ENCODE measurements at regions not wholly inside any gene's neighbourhood (a gene's known extent, or its start where the extent isn't known, plus 50 kb on each side); places are given as distances from the start of the nearest gene placed in this dataset.

GRCh38 chr2:129763190-129763846, 216.1 kb upstream of the RAB6C start:
- no peak for DNase-seq (ENCODE audit: low read depth)
- H3K4me3 ChIP-seq (ENCODE audit: control insufficient read depth, low read depth, low read length), result no peak overlapping the region
- TF ChIP-seq CTCF (IDR thresholded peaks at IDR 0.05; ENCODE audit: control insufficient read depth, insufficient read depth, low read depth, low read length, missing control alignments), result no peak

GRCh38 chr2:129763966-129764365, 215.5 kb upstream of the RAB6C start:
- no peak overlapping the region for H3K4me3 ChIP-seq (ENCODE audit: control insufficient read depth, low read depth, low read length)
- no peak for TF ChIP-seq CTCF (IDR thresholded peaks at IDR 0.05; ENCODE audit: control insufficient read depth, insufficient read depth, low read depth, low read length, missing control alignments)
- DNase-seq (ENCODE audit: low read depth), result no peak

GRCh38 chr2:129764376-129765325, 214.8 kb upstream of the RAB6C start:
- TF ChIP-seq CTCF (IDR thresholded peaks at IDR 0.05; ENCODE audit: control insufficient read depth, insufficient read depth, low read depth, low read length, missing control alignments), result no peak
- no peak overlapping the region for H3K4me3 ChIP-seq (ENCODE audit: control insufficient read depth, low read depth, low read length)
- DNase-seq (ENCODE audit: low read depth), result no peak

- no peak for TF ChIP-seq CTCF (IDR thresholded peaks at IDR 0.05; ENCODE audit: control insufficient read depth, insufficient read depth, low read depth, low read length, missing control alignments)
- H3K4me3 ChIP-seq (ENCODE audit: control insufficient read depth, low read depth, low read length), result no peak overlapping the region
- no peak for DNase-seq (ENCODE audit: low read depth)
These were observed 214.2 kb upstream of the RAB6C start for GRCh38 chr2:129765326-129765677.

GRCh38 chr2:129765678-129766351, 213.7 kb upstream of the RAB6C start:
- DNase-seq (ENCODE audit: low read depth), result no peak
- no peak overlapping the region for H3K4me3 ChIP-seq (ENCODE audit: control insufficient read depth, low read depth, low read length)
- no peak for TF ChIP-seq CTCF (IDR thresholded peaks at IDR 0.05; ENCODE audit: control insufficient read depth, insufficient read depth, low read depth, low read length, missing control alignments)

DNA sequence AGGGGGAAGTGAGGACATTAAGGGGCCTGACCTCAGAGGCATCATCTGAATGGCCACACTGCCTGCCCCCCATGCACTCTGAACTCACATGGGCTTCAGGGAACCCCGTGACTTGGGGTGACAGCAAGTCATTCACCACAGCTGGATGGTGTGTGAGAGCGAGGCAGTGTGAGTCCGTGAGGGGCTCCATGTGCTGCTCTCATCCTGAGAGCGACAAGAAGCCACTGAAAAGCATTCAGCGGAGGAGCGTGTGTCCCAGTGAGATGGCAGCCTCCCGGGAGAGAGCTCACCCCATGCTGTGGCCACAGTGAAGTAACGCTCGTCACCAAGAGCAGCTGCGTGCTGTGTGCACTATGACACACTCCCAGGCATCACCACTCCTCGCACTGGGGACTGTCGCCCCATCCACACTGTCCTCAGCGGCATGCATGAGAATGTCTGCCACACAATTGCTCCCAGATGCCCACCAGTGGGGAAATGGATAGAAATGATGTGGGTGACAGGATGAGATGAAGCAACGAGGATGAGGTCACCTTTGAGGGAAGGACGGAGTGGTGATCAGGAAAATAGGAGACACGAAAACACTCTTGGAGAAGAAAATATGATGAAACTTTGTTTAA, 213.0 kb upstream of the RAB6C start:
- H3K4me3 ChIP-seq (ENCODE audit: control insufficient read depth, low read depth, low read length), result no peak overlapping the region
- no peak for TF ChIP-seq CTCF (IDR thresholded peaks at IDR 0.05; ENCODE audit: control insufficient read depth, insufficient read depth, low read depth, low read length, missing control alignments)

More for the DNA sequence above, 213.0 kb upstream of the RAB6C start:
- no peak for DNase-seq (ENCODE audit: low read depth)
